ENCODE measurements at regions not wholly inside any gene's neighbourhood (a gene's known extent, or its start where the extent isn't known, plus 50 kb on each side); places are given as distances from the start of the nearest gene placed in this dataset.
"Not testable (repeated sequence)": the region's sequence is repeated elsewhere in the genome, so short reads cannot be mapped to it uniquely, and the experiment has no call there.

DNA sequence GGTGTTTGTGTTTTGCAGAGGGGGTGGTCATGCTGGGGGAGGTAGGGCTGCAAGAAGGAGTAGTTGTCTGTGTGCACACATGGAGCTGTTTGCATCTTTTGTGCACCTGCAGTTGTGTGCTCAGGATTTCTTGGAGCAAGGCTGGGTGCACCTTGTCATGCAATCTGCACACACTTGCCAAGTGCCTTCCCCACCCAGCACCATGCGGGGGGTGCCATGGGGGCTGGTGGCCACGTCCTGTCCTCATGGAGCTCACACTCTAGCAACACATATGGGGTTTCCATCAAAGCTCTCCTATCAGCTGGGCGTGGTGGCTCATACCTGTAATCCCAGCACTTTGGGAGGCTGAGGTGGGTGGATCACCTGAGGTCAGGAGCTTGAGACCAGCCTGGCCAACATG, 111.6 kb downstream of the CRLF3 start:
- TF ChIP-seq, protein P1, sequence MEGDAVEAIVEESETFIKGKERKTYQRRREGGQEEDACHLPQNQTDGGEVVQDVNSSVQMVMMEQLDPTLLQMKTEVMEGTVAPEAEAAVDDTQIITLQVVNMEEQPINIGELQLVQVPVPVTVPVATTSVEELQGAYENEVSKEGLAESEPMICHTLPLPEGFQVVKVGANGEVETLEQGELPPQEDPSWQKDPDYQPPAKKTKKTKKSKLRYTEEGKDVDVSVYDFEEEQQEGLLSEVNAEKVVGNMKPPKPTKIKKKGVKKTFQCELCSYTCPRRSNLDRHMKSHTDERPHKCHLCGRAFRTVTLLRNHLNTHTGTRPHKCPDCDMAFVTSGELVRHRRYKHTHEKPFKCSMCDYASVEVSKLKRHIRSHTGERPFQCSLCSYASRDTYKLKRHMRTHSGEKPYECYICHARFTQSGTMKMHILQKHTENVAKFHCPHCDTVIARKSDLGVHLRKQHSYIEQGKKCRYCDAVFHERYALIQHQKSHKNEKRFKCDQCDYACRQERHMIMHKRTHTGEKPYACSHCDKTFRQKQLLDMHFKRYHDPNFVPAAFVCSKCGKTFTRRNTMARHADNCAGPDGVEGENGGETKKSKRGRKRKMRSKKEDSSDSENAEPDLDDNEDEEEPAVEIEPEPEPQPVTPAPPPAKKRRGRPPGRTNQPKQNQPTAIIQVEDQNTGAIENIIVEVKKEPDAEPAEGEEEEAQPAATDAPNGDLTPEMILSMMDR (IDR thresholded peaks at IDR 0.05) = not testable (repeated sequence)
- not testable (repeated sequence) for TF ChIP-seq POLR2AphosphoS5 (IDR thresholded peaks at IDR 0.05)
